H9 (cell line): ENCODE measurements at regions not wholly inside any gene's neighbourhood (a gene's known extent, or its start where the extent isn't known, plus 50 kb on each side); places are given as distances from the start of the nearest gene placed in this dataset.

Source experiments
- DNase-seq: peaks from one replicate; pipeline ENCODE4 v3.0.0-alpha.2; 2017
- H2AFZ ChIP-seq: one replicate; pipeline ENCODE4 v1.6.1; 2013; ENCODE audit warnings: mild to moderate bottlenecking, low read length, control low read depth, moderate library complexity
- H2AK5ac ChIP-seq: 2 replicates; pipeline ENCODE4 v1.6.1; 2013; ENCODE audit warnings: low read length, control low read depth, mixed read lengths; ENCODE audit not compliant: insufficient read length
- H2BK120ac ChIP-seq: one replicate; pipeline ENCODE4 v1.6.1; 2013; ENCODE audit warnings: low read depth, mild to moderate bottlenecking, low read length, control low read depth, inconsistent platforms; ENCODE audit not compliant: poor library complexity, severe bottlenecking
- H2BK12ac ChIP-seq: 2 replicates; pipeline ENCODE4 v1.6.1; 2013; ENCODE audit warnings: low read length, control low read depth, mixed read lengths, low read depth; ENCODE audit not compliant: insufficient read length
- H2BK15ac ChIP-seq: 2 replicates; pipeline ENCODE4 v1.6.1; 2013; ENCODE audit warnings: low read depth, low read length, control low read depth
- H2BK20ac ChIP-seq: one replicate; pipeline ENCODE4 v1.6.1; 2013; ENCODE audit warnings: low read depth, mild to moderate bottlenecking, low read length, control low read depth, inconsistent platforms; ENCODE audit not compliant: poor library complexity, severe bottlenecking
- H2BK5ac ChIP-seq: 2 replicates; pipeline ENCODE4 v1.6.1; 2013; ENCODE audit warnings: low read length, control low read depth, mixed read lengths; ENCODE audit not compliant: insufficient read length
- H3K14ac ChIP-seq: 2 replicates; pipeline ENCODE4 v1.6.1; 2013; ENCODE audit warnings: low read length, control low read depth; ENCODE audit not compliant: insufficient read depth
- H3K18ac ChIP-seq: 2 replicates; pipeline ENCODE4 v1.6.1; 2013; ENCODE audit warnings: low read depth, mild to moderate bottlenecking, mixed read lengths, low read length, control low read depth; ENCODE audit not compliant: insufficient read length
- H3K23ac ChIP-seq: 2 replicates; pipeline ENCODE4 v1.6.1; 2013; ENCODE audit warnings: low read length, control low read depth, mixed read lengths, low read depth; ENCODE audit not compliant: insufficient read length
- H3K23me2 ChIP-seq: 2 replicates; pipeline ENCODE4 v1.6.1; 2013; ENCODE audit warnings: low read depth, mild to moderate bottlenecking, mixed read lengths, low read length, control low read depth; ENCODE audit not compliant: insufficient read length, poor library complexity, severe bottlenecking
- H3K27ac ChIP-seq: 2 replicates; pipeline ENCODE4 v1.5.1; 2013; ENCODE audit warnings: low read length, control low read depth, mixed read lengths, low read depth; ENCODE audit not compliant: insufficient read length
- H3K27me3 ChIP-seq: 2 replicates; pipeline ENCODE4 v1.6.1; 2013; ENCODE audit warnings: low read length, control low read depth, inconsistent platforms; ENCODE audit not compliant: insufficient read depth
- H3K4ac ChIP-seq: 2 replicates; pipeline ENCODE4 v1.6.1; 2013; ENCODE audit warnings: low read depth, mild to moderate bottlenecking, control low read depth, inconsistent platforms, low read length, moderate library complexity
- H3K4me1 ChIP-seq: 2 replicates; pipeline ENCODE4 v1.6.1; 2013; ENCODE audit warnings: low read length, control low read depth, inconsistent platforms; ENCODE audit not compliant: insufficient read depth
- H3K4me2 ChIP-seq: 2 replicates; pipeline ENCODE4 v1.6.1; 2013; ENCODE audit warnings: low read length, control low read depth, mixed read lengths; ENCODE audit not compliant: insufficient read length, insufficient read depth
- H3K56ac ChIP-seq: 2 replicates; pipeline ENCODE4 v1.6.1; 2013; ENCODE audit warnings: low read depth, mild to moderate bottlenecking, mixed read lengths, low read length, control low read depth; ENCODE audit not compliant: insufficient read length
- H3K79me1 ChIP-seq: 2 replicates; pipeline ENCODE4 v1.6.1; 2013; ENCODE audit warnings: low read depth, mild to moderate bottlenecking, moderate library complexity, low read length, control low read depth, inconsistent platforms; ENCODE audit not compliant: insufficient read depth, poor library complexity, severe bottlenecking
- H3K79me2 ChIP-seq: 2 replicates; pipeline ENCODE4 v1.6.1; 2013; ENCODE audit warnings: low read length, control low read depth, inconsistent platforms; ENCODE audit not compliant: insufficient read depth
- H3K9ac ChIP-seq: 2 replicates; pipeline ENCODE4 v1.6.1; 2013; ENCODE audit warnings: low read length, control low read depth, mixed read lengths; ENCODE audit not compliant: insufficient read length; ENCODE audit errors: extremely low read depth
- H3K9me3 ChIP-seq: one replicate; pipeline ENCODE4 v1.6.1; 2013; ENCODE audit warnings: low read depth, low read length, inconsistent platforms; ENCODE audit not compliant: control insufficient read depth
- H3T11ph ChIP-seq: one replicate; pipeline ENCODE4 v1.6.1; 2013; ENCODE audit warnings: mild to moderate bottlenecking, low read length, control low read depth, inconsistent platforms
- H4K20me1 ChIP-seq: one replicate; pipeline ENCODE4 v1.6.1; 2013; ENCODE audit not compliant: control insufficient read depth, insufficient read length, insufficient read depth
- H4K5ac ChIP-seq: 2 replicates; pipeline ENCODE4 v1.6.1; 2013; ENCODE audit warnings: low read depth, mild to moderate bottlenecking, mixed read lengths, low read length, control low read depth; ENCODE audit not compliant: insufficient read length
- H4K8ac ChIP-seq: replicated peaks from 2 replicates; pipeline ENCODE4 v1.6.1; 2013; ENCODE audit warnings: low read length, control low read depth, mixed read lengths, low read depth; ENCODE audit not compliant: insufficient read length
- H4K91ac ChIP-seq: 2 replicates; pipeline ENCODE4 v1.6.1; 2013; ENCODE audit warnings: low read depth, mild to moderate bottlenecking, moderate library complexity, mixed read lengths, low read length, control low read depth; ENCODE audit not compliant: insufficient read length
- H3K27ac Mint-ChIP-seq, 3 experiments: 2 replicates in 2 of 3; 3 replicates in 1 of 3; pipeline ENCODE4 v1.8.0; 2020 to 2021; ENCODE audit warnings: mixed read lengths in 3 of 3, mild to moderate bottlenecking in 1 of 3, moderate library complexity in 1 of 3
- H3K27me3 Mint-ChIP-seq: 2 replicates; pipeline ENCODE4 v1.8.0; 2021; ENCODE audit warnings: low read depth, mild to moderate bottlenecking, moderate library complexity, mixed read lengths
- H3K36me3 Mint-ChIP-seq, 3 experiments: 2 replicates in 2 of 3; 3 replicates in 1 of 3; pipeline ENCODE4 v1.8.0; 2020 to 2021; ENCODE audit warnings: low read depth in 3 of 3, mixed read lengths in 3 of 3; ENCODE audit not compliant: insufficient read depth in 1 of 3
- H3K4me1 Mint-ChIP-seq, 2 experiments: 2 replicates each; pipeline ENCODE4 v1.8.0; 2020; ENCODE audit warnings: mixed read lengths in 2 of 2
- H3K4me3 Mint-ChIP-seq, 2 experiments: 2 replicates in 1 of 2; 3 replicates in 1 of 2; pipeline ENCODE4 v1.8.0; 2020 to 2021; ENCODE audit warnings: mild to moderate bottlenecking in 2 of 2, mixed read lengths in 2 of 2, moderate library complexity in 1 of 2
- H3K9me3 Mint-ChIP-seq, 2 experiments: 2 replicates in 1 of 2; 3 replicates in 1 of 2; pipeline ENCODE4 v1.8.0; 2020; ENCODE audit warnings: mild to moderate bottlenecking in 2 of 2, mixed read lengths in 2 of 2, moderate library complexity in 1 of 2
- TF ChIP-seq, protein P1 (sequence below): fragments of 200-600 bp; sonication (generic); conservative IDR thresholded peaks from 3 replicates; pipeline ENCODE4 v1.8.0; 2021; ENCODE audit warnings: antibody characterized with exemption, mild to moderate bottlenecking

DNA sequence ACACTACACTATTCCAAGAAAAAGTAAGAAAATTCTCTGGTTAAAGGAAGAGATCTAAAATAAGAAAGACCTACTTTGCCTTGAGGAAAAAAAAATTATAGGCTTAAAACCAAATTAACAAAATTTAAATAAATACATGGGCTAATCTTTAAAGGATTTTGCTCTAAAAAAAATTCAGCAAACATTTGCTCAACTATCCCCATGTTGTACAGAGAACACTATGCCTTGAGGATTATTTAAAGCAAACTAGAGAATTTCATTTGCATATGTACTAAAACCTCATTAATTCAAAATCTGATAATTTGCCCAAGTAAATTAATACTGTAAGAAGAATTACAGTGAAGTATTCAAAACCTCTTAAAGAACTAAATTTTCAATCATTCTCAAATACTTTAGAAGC is 71.6 kb upstream of the KCNIP4 start:
- Mint-ChIP-seq H3K4me1 (no peaks in the 10 kb centered on the region), H3K4me3 (no peak overlapping the region), H3K27me3 (no peaks in the 10 kb centered on the region), H3K36me3 (no peaks in the 10 kb centered on the region), H3K9me3 (no peaks in the 10 kb centered on the region; a peak in 1 of 5 replicates), H3K27ac (no peak overlapping the region)
- Histone ChIP-seq H4K91ac (no peak overlapping the region), H2BK120ac (no peak overlapping the region), H3K4ac (no peak overlapping the region), H2AFZ (no peak overlapping the region), H3T11ph (no peak overlapping the region), H2BK12ac (no peak overlapping the region), H2BK15ac (no peak overlapping the region), H3K79me2 (no peaks in the 10 kb centered on the region), H3K9ac (no peak overlapping the region), H2BK20ac (no peak overlapping the region), H2BK5ac (no peak overlapping the region), H3K27ac (no peak overlapping the region), H3K4me1 (no peaks in the 10 kb centered on the region), H3K79me1 (no peaks in the 10 kb centered on the region), H3K27me3 (no peaks in the 10 kb centered on the region), H3K14ac (no peak overlapping the region), H3K23ac (no peak overlapping the region), H3K18ac (no peak overlapping the region), H4K5ac (no peak overlapping the region), H3K56ac (no peak overlapping the region), H3K4me2 (no peak overlapping the region), H4K20me1 (no peaks in the 10 kb centered on the region), H3K9me3 (no peaks in the 10 kb centered on the region), H4K8ac (no peak overlapping the region), H3K23me2 (no peaks in the 10 kb centered on the region), H2AK5ac (no peak overlapping the region)
- no peak for DNase-seq
- TF ChIP-seq, protein P1, sequence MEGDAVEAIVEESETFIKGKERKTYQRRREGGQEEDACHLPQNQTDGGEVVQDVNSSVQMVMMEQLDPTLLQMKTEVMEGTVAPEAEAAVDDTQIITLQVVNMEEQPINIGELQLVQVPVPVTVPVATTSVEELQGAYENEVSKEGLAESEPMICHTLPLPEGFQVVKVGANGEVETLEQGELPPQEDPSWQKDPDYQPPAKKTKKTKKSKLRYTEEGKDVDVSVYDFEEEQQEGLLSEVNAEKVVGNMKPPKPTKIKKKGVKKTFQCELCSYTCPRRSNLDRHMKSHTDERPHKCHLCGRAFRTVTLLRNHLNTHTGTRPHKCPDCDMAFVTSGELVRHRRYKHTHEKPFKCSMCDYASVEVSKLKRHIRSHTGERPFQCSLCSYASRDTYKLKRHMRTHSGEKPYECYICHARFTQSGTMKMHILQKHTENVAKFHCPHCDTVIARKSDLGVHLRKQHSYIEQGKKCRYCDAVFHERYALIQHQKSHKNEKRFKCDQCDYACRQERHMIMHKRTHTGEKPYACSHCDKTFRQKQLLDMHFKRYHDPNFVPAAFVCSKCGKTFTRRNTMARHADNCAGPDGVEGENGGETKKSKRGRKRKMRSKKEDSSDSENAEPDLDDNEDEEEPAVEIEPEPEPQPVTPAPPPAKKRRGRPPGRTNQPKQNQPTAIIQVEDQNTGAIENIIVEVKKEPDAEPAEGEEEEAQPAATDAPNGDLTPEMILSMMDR = no peak
